ENCODE measurements at regions not wholly inside any gene's neighbourhood (a gene's known extent, or its start where the extent isn't known, plus 50 kb on each side); places are given as distances from the start of the nearest gene placed in this dataset.

GRCh38 chr9:90103771-90104170 lies 499.0 kb downstream of the GADD45G start:
- TF ChIP-seq GATA2 (IDR thresholded peaks at IDR 0.05; ENCODE audit: low read depth, low read length) (no peak), GATA3 (IDR thresholded peaks at IDR 0.05; ENCODE audit: low read depth, low read length) (no peak)

Measured in SH-SY5Y (cell line).